Adrenal gland (tissue), 9 donors: ENCODE measurements at regions not wholly inside any gene's neighbourhood (a gene's known extent, or its start where the extent isn't known, plus 50 kb on each side); places are given as distances from the start of the nearest gene placed in this dataset.

Experiments used
- DNase-seq, 7 donors: peaks; one replicate each; pipeline ENCODE4 v3.0.0-alpha.2; 2019 to 2020
- H3K27ac ChIP-seq, 5 donors: fragments of 200-600 bp; sonication (generic) in 4 of 5; 1 replicate in 3 of 5; 2 replicates in 2 of 5; pipeline versions ENCODE4 v1.5.1 to v1.8.0; 2016 to 2020; ENCODE audit warnings: mild to moderate bottlenecking in 1 of 5
- H3K27me3 ChIP-seq: fragments of 200-600 bp; 2 replicates; pipeline ENCODE4 v1.8.0; 2021
- H3K36me3 ChIP-seq, 2 donors: fragments of 200-600 bp; replicated peaks in 1 of 2; 1 replicate in 1 of 2; 2 replicates in 1 of 2; pipeline versions ENCODE4 v1.5.1 to v1.8.0; 2018 to 2022
- H3K4me1 ChIP-seq, 2 donors: fragments of 200-600 bp; replicated peaks in 1 of 2; 1 replicate in 1 of 2; 2 replicates in 1 of 2; pipeline versions ENCODE4 v1.5.1 to v1.8.0; 2018 to 2021
- H3K4me3 ChIP-seq, 4 donors: fragments of 200-600 bp; sonication (generic) in 3 of 4; one replicate each; pipeline ENCODE4 v1.5.1; 2016 to 2018
- H3K9me3 ChIP-seq, 3 donors: fragments of 200-600 bp; sonication (generic) in 1 of 3; replicated peaks in 1 of 3; 1 replicate in 2 of 3; 2 replicates in 1 of 3; pipeline versions ENCODE4 v1.5.1 to v1.8.0; 2016 to 2021
- CTCF ChIP-seq, 6 experiments: fragments of 450-650 bp in 4 of 6; fragments of 200-600 bp in 2 of 6; sonication (generic) in 1 of 6; IDR thresholded peaks; 1 replicate in 5 of 6; 2 replicates in 1 of 6; pipeline versions ENCODE4 v1.5.1 to v1.8.0; 2016 to 2021; ENCODE audit warnings: antibody characterized with exemption in 6 of 6, mild to moderate bottlenecking in 2 of 6, moderate library complexity in 1 of 6
- POLR2A ChIP-seq, 2 donors: fragments of 450-650 bp; IDR thresholded peaks; one replicate each; pipeline ENCODE4 v1.6.1; 2017; ENCODE audit warnings: antibody characterized with exemption in 2 of 2, mild to moderate bottlenecking in 2 of 2, moderate library complexity in 1 of 2
- WGBS, 4 donors: extraction: QIAGEN DNeasy Blood & Tissue Kit in 2 of 4; methylation state at CpG; one replicate each; pipeline versions ENCODE4 v1.1.5 to v1.1.7; 2013 to 2017; 5-methylcytosine and 5-hydroxymethylcytosine counted together
- intact Hi-C, 2 donors: fragments of 100-400 bp; cut with DNase I; formaldehyde crosslinking; loops; one replicate each; pipeline versions ENCODE4 v1.14.1 to v1.15.0; 2022 to 2023
- donor health status: healthy with polysubstance abuse.
- donor health status: Bipolar disorder and iron deficiency.
- donor health status: DM: yes; HTN: yes; CAD: no.
- donor health status: DM: no; HTN: no; CAD: no.
- donor health status: DM: no; HTN: no; CAD: no.

- intact Hi-C loops, result no loop called here
- Histone ChIP-seq H3K27me3 (no peaks in the 10 kb centered on the region), H3K27ac (no peak overlapping the region), H3K4me1 (no peaks in the 10 kb centered on the region), H3K36me3 (no peaks in the 10 kb centered on the region), H3K4me3 (no peak overlapping the region), H3K9me3 (no peaks in the 10 kb centered on the region)
- WGBS, 4 donors, result 67 to 76% (median 74%) methylated on average over 7 of the region's 7 CpGs
- no peak for DNase-seq
- TF ChIP-seq CTCF (IDR thresholded peaks at IDR 0.05), result no peak
- no peak for TF ChIP-seq POLR2A (IDR thresholded peaks at IDR 0.05)
These were observed 103.8 kb downstream of the GTPBP8 start for GRCh38 chr3:113094337-113095221.

- H3K4me3 ChIP-seq, result no peak overlapping the region
- no peak for DNase-seq
- no peaks in the 10 kb centered on the region for H3K4me1 ChIP-seq
- intact Hi-C loops, result no loop called here
- H3K27me3 ChIP-seq, result no peaks in the 10 kb centered on the region
- H3K27ac ChIP-seq, result no peak overlapping the region
- H3K9me3 ChIP-seq, result no peaks in the 10 kb centered on the region
- no peak for TF ChIP-seq CTCF (IDR thresholded peaks at IDR 0.05)
- TF ChIP-seq POLR2A (IDR thresholded peaks at IDR 0.05), result no peak
- no peaks in the 10 kb centered on the region for H3K36me3 ChIP-seq
- 70 to 84% (median 80%) methylated on average over 2 of the region's 2 CpGs for WGBS, 4 donors
These were observed 105.6 kb downstream of the GTPBP8 start for GRCh38 chr3:113096188-113096892.

- H3K4me3 ChIP-seq, result no peak overlapping the region
- H3K4me1 ChIP-seq, result no peaks in the 10 kb centered on the region
- H3K27me3 ChIP-seq, result no peaks in the 10 kb centered on the region
- no peaks in the 10 kb centered on the region for H3K36me3 ChIP-seq
- intact Hi-C loops, result no loop called here
- no peak for DNase-seq
- no peaks in the 10 kb centered on the region for H3K9me3 ChIP-seq
- TF ChIP-seq POLR2A (IDR thresholded peaks at IDR 0.05), result no peak
- WGBS, 4 donors, result 68 to 79% (median 74%) methylated on average over 3 of the region's 3 CpGs
- H3K27ac ChIP-seq, result no peak overlapping the region
These were observed 107.2 kb downstream of the GTPBP8 start for GRCh38 chr3:113097960-113098447.

- intact Hi-C loops, result no loop called here
- TF ChIP-seq CTCF (IDR thresholded peaks at IDR 0.05) (no peak), POLR2A (IDR thresholded peaks at IDR 0.05) (no peak)
- Histone ChIP-seq H3K36me3 (no peaks in the 10 kb centered on the region), H3K4me3 (no peak overlapping the region), H3K27ac (no peak overlapping the region), H3K27me3 (no peaks in the 10 kb centered on the region), H3K9me3 (no peaks in the 10 kb centered on the region), H3K4me1 (no peaks in the 10 kb centered on the region)
- no peak for DNase-seq
- WGBS, 4 donors, result 86 to 97% (median 89%) methylated on average over 2 of the region's 2 CpGs
These were observed 109.3 kb downstream of the GTPBP8 start for GRCh38 chr3:113100063-113100462.
